Omental fat pad (tissue), 3 donors: ENCODE measurements at regions not wholly inside any gene's neighbourhood (a gene's known extent, or its start where the extent isn't known, plus 50 kb on each side); places are given as distances from the start of the nearest gene placed in this dataset.

ENCODE experiments used
- ATAC-seq: fragments of 150-250 bp; one replicate; pipeline ENCODE4 v1.9.1; 2016; ENCODE audit warnings: mild to moderate bottlenecking, moderate library complexity; ENCODE audit not compliant: low FRiP score
- DNase-seq: peaks from one replicate; pipeline ENCODE4 v3.0.0-alpha.2; 2019; ENCODE audit warnings: low spot score
- CTCF ChIP-seq, 3 donors: fragments of 450-650 bp; IDR thresholded peaks; one replicate each; pipeline ENCODE4 v1.5.1; 2016 to 2017; ENCODE audit warnings: antibody characterized with exemption in 3 of 3, mild to moderate bottlenecking in 3 of 3, moderate library complexity in 2 of 3

GRCh38 chr2:47277987-47278386 is 91.1 kb upstream of the EPCAM start:
- no peak for TF ChIP-seq CTCF (IDR thresholded peaks at IDR 0.05)
- no peak for DNase-seq
- no peak for ATAC-seq

DNA sequence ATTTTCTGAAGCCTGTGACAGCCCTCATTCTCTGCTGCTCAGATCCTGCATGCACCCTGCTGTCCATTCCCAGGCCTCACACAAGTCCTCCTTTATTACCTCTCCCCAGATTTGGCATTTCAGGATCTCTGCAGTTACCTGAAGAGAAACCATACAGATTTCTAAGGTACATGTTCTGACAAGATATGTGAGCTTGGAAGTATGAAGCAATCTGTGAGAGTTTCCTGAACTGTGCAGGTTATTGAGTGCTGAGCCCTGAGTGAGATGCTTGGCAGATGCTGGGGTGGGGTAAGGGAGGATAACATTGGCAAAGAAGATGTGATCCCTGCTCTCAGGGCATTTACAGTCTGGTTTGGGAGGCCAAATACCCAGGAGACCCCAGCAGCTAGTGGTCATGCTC is 91.9 kb upstream of the EPCAM start:
- no peak for ATAC-seq
- no peak for TF ChIP-seq CTCF (IDR thresholded peaks at IDR 0.05)
- DNase-seq: no peak

DNA sequence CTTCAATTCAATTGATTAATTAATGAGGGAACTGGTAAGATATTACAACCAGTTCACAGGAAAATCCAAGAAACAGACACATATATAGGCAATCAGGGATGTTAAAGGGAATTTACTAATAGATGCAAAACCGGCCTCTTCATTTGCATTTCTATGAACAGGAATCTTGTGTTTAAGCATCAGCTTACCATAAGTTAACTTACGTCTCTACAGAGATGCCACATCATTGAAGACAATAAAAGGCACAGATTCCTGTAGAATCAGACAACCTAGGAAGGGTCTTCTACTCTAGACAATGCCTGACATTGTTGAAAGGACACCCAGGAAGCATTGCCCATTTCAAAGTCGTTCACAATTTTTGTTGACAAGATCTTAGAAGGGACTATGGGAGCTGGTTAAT is 93.0 kb upstream of the EPCAM start:
- no peak for ATAC-seq
- DNase-seq: no peak
- TF ChIP-seq CTCF (IDR thresholded peaks at IDR 0.05): no peak

GRCh38 chr2:47274054-47274782 is 94.9 kb upstream of the EPCAM start:
- TF ChIP-seq CTCF (IDR thresholded peaks at IDR 0.05): no peak
- ATAC-seq (no peak), DNase-seq (no peak)

GRCh38 chr2:47272905-47273758 is 96.0 kb upstream of the EPCAM start:
- no peak for DNase-seq
- no peak for TF ChIP-seq CTCF (IDR thresholded peaks at IDR 0.05)

GRCh38 chr2:47272031-47272864 is 95.9 kb upstream of the CALM2 start:
- peak; percentile 32 for DNase-seq
- peak; percentile 72 for ATAC-seq

More at GRCh38 chr2:47272905-47273758, 96.0 kb upstream of the EPCAM start:
- no peak for ATAC-seq

More at GRCh38 chr2:47272031-47272864, 95.9 kb upstream of the CALM2 start:
- peak in 2 of 3 donors; percentile 83 to 98 for TF ChIP-seq CTCF (IDR thresholded peaks at IDR 0.05)
